ENCODE measurements at regions not wholly inside any gene's neighbourhood (a gene's known extent, or its start where the extent isn't known, plus 50 kb on each side); places are given as distances from the start of the nearest gene placed in this dataset.
A peak's percentile ranks its signal among the peaks of the same experiment; 100 is the strongest.

- DNase-seq, result no peak
These were observed 496.9 kb upstream of the SUCLG2 start for GRCh38 chr3:68151359-68151758.

GRCh38 chr3:68148447-68148846 lies 494.0 kb upstream of the SUCLG2 start:
- no peak for DNase-seq

GRCh38 chr3:68142441-68142840 lies 488.0 kb upstream of the SUCLG2 start:
- no peak for DNase-seq

GRCh38 chr3:68139897-68140296 lies 485.5 kb upstream of the SUCLG2 start:
- no peak for DNase-seq

- no peak for DNase-seq
These were observed 482.0 kb upstream of the SUCLG2 start for GRCh38 chr3:68136411-68136810.

GRCh38 chr3:68135067-68135466 lies 480.7 kb upstream of the SUCLG2 start:
- DNase-seq, result peak; percentile 56

GRCh38 chr3:68129065-68129464 lies 474.7 kb upstream of the SUCLG2 start:
- no peak for DNase-seq

GRCh38 chr3:68123231-68123630 lies 468.8 kb upstream of the SUCLG2 start:
- DNase-seq, result no peak

- no peak for DNase-seq
These were observed 466.9 kb upstream of the SUCLG2 start for GRCh38 chr3:68121287-68121686.

- no peak for DNase-seq
These were observed 462.2 kb upstream of the SUCLG2 start for GRCh38 chr3:68116580-68116979.

GRCh38 chr3:68103811-68104210 lies 449.4 kb upstream of the SUCLG2 start:
- no peak for DNase-seq

GRCh38 chr3:68090571-68090970 lies 436.2 kb upstream of the SUCLG2 start:
- no peak for DNase-seq

- DNase-seq, result no peak
These were observed 435.2 kb upstream of the SUCLG2 start for GRCh38 chr3:68089572-68090011.

GRCh38 chr3:68088636-68089035 lies 434.2 kb upstream of the SUCLG2 start:
- DNase-seq, result no peak

- DNase-seq, result no peak
These were observed 433.8 kb upstream of the SUCLG2 start for GRCh38 chr3:68088216-68088615.

- DNase-seq, result no peak
These were observed 417.6 kb upstream of the SUCLG2 start for GRCh38 chr3:68072062-68072461.

- DNase-seq, result no peak
These were observed 415.8 kb upstream of the SUCLG2 start for GRCh38 chr3:68070186-68070585.

- no peak for DNase-seq
These were observed 412.9 kb upstream of the SUCLG2 start for GRCh38 chr3:68067314-68067713.

- DNase-seq, result no peak
These were observed 408.5 kb upstream of the SUCLG2 start for GRCh38 chr3:68062926-68063325.

- no peak for DNase-seq
These were observed 406.5 kb upstream of the SUCLG2 start for GRCh38 chr3:68060910-68061309.

GRCh38 chr3:68060191-68060590 lies 405.8 kb upstream of the SUCLG2 start:
- DNase-seq, result no peak

- no peak for DNase-seq
These were observed 405.3 kb upstream of the SUCLG2 start for GRCh38 chr3:68059628-68060152.

GRCh38 chr3:68057637-68058320 lies 403.4 kb upstream of the SUCLG2 start:
- no peak for DNase-seq

- no peak for DNase-seq
These were observed 402.1 kb upstream of the SUCLG2 start for GRCh38 chr3:68056556-68056955.

- no peak for DNase-seq
These were observed 400.8 kb upstream of the SUCLG2 start for GRCh38 chr3:68055215-68055614.
